ENCODE measurements at regions not wholly inside any gene's neighbourhood (a gene's known extent, or its start where the extent isn't known, plus 50 kb on each side); places are given as distances from the start of the nearest gene placed in this dataset.
A peak's percentile ranks its signal among the peaks of the same experiment; 100 is the strongest.

GRCh38 chr18:25962919-25963318, 127.5 kb downstream of the SS18 start:
- no peak for DNase-seq

GRCh38 chr18:25962176-25962575, 128.2 kb downstream of the SS18 start:
- no peak for DNase-seq

GRCh38 chr18:25957017-25957416, 133.4 kb downstream of the SS18 start:
- DNase-seq = no peak

GRCh38 chr18:25953111-25953510, 137.3 kb downstream of the SS18 start:
- no peak for DNase-seq

GRCh38 chr18:25950321-25950720, 140.1 kb downstream of the SS18 start:
- DNase-seq = no peak

- no peak for DNase-seq
Observed at GRCh38 chr18:25946540-25946939, 143.9 kb downstream of the SS18 start.

GRCh38 chr18:25935356-25935755, 155.1 kb downstream of the SS18 start:
- DNase-seq = no peak

- DNase-seq = no peak
Observed at GRCh38 chr18:25931126-25931525, 159.3 kb downstream of the SS18 start.

GRCh38 chr18:25929787-25930186, 160.6 kb downstream of the SS18 start:
- no peak for DNase-seq

GRCh38 chr18:25927830-25928229, 162.6 kb downstream of the SS18 start:
- no peak for DNase-seq

- DNase-seq = no peak
Observed at GRCh38 chr18:25923193-25923592, 167.2 kb downstream of the SS18 start.

- peak; percentile 12 for DNase-seq
Observed at GRCh38 chr18:25921677-25922421, 168.6 kb downstream of the SS18 start.

GRCh38 chr18:25915907-25916306, 174.5 kb downstream of the SS18 start:
- DNase-seq = no peak

- no peak for DNase-seq
Observed at GRCh38 chr18:25898965-25899364, 191.4 kb downstream of the SS18 start.

GRCh38 chr18:25896956-25897355, 193.5 kb downstream of the SS18 start:
- peak; percentile 36 for DNase-seq

- DNase-seq = peak; percentile 68
Observed at GRCh38 chr18:25896178-25896780, 194.1 kb downstream of the SS18 start.

GRCh38 chr18:25895518-25895917, 194.9 kb downstream of the SS18 start:
- DNase-seq = no peak

- DNase-seq = no peak
Observed at GRCh38 chr18:25886283-25886682, 204.1 kb downstream of the SS18 start.

GRCh38 chr18:25883091-25883490, 207.3 kb downstream of the SS18 start:
- no peak for DNase-seq

GRCh38 chr18:25881149-25881548, 209.3 kb downstream of the SS18 start:
- DNase-seq = no peak

- DNase-seq = no peak
Observed at GRCh38 chr18:25880441-25880840, 210.0 kb downstream of the SS18 start.

- DNase-seq = peak; percentile 54
Observed at GRCh38 chr18:25876330-25876948, 214.0 kb downstream of the SS18 start.

GRCh38 chr18:25875551-25876240, 214.7 kb downstream of the SS18 start:
- DNase-seq = peak; percentile 63

- no peak for DNase-seq
Observed at GRCh38 chr18:25873833-25874232, 216.6 kb downstream of the SS18 start.

Data from NCI-H345 (cell line).